HG02623 (cell line): ENCODE measurements at regions not wholly inside any gene's neighbourhood (a gene's known extent, or its start where the extent isn't known, plus 50 kb on each side); places are given as distances from the start of the nearest gene placed in this dataset.

Source experiments
- ATAC-seq: cut with Tn5 transposase; IDR thresholded peaks from one replicate; pipeline ENCODE4 v1.9.1; 2021; ENCODE audit warnings: moderate library complexity; ENCODE audit not compliant: unreplicated experiment

DNA sequence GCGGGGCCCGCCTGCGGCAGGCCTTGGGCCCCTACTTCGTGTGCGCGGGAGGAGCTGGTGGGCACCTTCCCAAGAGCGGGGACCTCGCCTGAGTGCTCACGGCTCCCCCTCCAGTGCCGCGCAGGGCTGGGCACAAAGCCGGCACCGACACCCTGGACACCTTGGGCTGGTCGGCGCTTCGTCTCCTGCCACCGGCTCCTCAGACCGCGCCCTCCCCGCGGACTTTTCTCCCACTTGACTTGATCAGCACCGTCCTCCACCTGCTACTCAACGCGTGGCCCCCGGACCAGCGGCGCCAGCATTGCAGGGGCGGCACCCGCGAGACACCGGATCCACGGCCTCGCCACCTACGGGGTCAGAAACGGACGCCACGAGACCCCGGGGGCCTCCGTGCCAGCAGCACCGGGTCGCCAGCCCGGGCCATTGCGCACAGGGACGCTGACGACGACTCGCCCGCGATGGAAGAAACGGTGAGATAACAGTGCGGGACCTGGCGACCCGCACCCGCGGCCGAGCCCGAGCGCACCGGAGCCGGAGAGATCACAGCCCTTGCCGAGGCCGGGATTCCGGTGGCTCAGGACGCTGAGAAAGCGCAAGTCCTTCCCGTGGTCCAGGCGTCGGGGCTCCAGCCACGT is 154.2 kb downstream of the DLL1 start:
- ATAC-seq, result no peak

GRCh38 chr6:170135821-170136471 is 154.9 kb downstream of the DLL1 start:
- ATAC-seq, result no peak

- no peak for ATAC-seq
These were observed 155.4 kb downstream of the DLL1 start for GRCh38 chr6:170135461-170135820.

DNA sequence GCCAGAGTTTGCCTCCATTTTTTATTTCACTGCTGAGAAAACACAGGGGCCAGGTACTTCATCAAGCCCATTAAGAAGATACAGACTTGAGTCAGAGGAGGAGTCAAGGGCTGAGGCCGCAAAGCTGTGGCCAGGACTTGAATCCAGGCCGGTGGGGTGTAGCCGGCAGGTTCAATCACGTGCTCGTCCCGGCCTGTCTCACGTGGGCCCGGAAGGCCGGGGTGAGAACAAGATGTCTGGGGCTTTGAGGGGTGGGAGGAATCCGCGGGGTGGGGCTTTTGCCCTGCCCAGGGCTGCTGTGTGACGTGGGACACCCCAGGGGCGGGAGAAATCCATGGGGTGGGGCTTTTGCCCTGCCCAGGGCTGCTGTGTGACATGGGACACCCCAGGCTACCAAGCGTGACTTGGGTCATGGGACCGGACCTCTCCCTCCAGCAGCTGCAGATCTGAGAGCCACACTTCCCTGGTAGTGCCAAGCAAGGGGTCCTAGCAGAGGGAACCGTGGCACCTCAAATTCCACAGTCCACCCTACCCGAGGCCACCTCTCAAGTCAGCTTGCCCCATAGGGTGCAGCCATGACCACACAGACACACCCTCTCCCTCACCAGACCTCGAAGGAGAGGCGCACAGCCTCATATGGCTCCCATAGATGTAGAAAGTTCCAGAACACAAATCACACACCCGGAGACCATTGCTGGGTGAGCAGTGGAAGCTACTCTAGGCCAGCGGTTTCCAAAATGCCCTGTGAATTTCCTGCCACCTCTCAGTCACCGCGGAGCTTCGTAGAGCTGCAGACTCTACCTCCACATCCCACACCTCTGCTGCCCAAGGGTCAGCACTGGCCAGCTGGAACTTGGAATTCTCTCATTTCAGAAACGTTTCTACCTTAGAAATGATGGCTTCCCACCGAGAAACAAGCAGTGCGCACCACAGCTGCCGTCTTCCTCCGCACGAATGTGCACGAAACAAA is 156.1 kb downstream of the DLL1 start:
- no peak for ATAC-seq

DNA sequence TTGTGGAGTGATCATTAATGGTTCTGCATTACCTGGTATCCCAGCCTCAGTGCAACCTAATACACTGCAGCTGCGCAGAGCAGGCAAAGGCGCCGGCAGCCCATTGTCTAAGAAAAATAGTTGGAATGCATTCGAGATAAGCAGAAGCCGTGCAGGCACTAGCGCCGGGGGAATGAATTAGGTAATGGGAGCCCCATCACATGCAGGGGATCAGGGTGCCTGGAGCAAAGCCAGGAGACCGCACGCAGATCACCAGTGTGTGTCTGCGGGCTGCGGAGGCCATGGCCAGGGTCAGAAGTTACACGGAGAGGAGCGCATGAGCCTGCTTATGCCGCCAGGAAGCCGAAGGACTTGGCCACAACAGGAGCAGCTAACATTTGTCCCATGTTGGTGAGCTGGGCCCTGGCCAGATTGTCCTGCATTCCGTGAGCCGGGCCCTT is 156.8 kb downstream of the DLL1 start:
- no peak for ATAC-seq

- ATAC-seq, result no peak
These were observed 158.3 kb downstream of the DLL1 start for GRCh38 chr6:170132561-170132991.

GRCh38 chr6:170132011-170132521 is 158.8 kb downstream of the DLL1 start:
- ATAC-seq, result no peak

GRCh38 chr6:170131351-170131750 is 159.5 kb downstream of the DLL1 start:
- ATAC-seq, result no peak

- ATAC-seq, result no peak
These were observed 160.1 kb downstream of the DLL1 start for GRCh38 chr6:170130771-170131241.

DNA sequence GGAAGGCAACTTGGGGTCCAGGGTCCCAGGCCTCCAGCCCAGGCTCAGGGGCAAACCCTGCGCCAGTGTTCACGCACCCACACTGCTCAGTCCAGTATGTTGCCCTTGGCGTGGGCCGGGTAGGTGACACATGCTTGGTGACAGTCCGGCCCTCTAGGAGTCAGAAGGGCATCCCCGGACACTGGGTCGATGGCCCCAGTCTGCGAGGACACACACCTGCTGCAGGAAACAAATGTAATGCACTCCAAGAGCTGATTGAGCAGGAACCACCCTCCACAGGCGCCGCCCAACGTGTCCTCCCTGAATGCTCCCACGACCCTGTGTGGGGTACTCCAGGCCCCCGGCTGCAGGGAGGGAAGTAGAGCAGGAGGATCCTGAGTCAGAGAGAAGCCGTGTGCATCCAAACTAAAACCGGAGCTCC is 160.7 kb downstream of the DLL1 start:
- no peak for ATAC-seq

DNA sequence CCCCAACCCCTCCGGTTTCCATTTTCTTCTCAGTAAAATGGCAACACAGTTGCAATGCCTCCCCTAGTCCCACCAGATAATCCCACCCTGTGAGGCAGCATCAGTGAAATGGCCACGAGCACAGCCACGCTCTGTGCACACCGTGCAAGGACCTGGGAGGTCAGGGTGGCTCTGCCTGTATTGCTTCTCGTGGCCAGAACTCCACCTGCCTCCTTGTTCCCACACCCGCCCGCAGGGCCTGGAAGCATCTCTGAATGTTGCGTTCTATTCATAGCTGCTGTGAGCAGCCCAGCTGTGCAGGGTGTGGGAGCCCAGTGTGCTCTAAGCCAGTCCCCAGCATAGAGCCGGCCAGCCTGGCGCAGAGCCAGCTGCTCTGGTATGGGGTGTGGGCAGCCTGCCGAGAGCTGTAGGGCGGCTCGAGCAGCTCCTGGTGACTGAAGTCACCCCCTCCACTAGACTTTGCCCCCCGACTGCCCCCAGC is 161.1 kb downstream of the DLL1 start:
- ATAC-seq, result no peak

DNA sequence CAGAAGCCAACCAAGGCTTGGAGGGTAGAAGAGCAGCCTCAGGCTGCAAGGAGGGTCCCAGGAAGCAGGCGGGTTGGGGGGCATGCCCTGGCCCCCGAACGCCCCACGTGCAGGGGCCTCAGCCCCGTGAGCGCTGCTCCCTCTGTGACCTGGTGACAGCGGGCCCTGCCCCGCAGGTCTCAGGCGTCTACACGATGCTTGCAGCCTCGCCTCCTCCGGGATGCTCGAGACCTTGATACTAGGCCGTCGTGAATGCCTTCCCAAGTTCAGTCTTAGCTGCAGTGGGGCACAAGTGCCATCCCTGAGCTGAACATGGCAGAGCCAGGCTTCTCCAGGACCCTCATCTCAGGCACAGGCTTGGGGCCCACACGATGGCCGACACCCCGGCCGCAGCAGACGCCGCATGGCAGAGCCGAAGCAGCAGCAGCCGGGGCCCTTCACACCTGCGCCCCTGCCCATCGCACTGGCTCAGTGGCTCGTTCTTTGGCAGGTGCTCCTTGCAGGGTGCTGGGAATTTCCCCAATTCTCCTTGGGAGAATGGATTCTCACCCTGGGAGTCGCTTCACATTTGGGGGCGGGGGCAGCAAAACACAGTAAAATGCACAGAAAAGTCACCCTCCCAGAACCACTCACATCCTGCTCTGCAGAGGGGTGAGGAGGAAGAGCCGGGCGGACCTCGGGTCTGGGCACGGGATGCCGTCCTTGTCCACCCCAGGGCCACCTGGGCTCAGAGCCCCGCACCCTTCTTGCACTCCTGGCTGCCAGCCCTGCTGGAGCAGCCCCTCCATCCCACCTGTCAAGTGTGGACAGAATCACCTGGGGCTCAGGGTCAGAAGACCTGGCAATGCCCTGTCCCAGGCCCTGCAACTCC is 161.8 kb downstream of the DLL1 start:
- ATAC-seq, result no peak

DNA sequence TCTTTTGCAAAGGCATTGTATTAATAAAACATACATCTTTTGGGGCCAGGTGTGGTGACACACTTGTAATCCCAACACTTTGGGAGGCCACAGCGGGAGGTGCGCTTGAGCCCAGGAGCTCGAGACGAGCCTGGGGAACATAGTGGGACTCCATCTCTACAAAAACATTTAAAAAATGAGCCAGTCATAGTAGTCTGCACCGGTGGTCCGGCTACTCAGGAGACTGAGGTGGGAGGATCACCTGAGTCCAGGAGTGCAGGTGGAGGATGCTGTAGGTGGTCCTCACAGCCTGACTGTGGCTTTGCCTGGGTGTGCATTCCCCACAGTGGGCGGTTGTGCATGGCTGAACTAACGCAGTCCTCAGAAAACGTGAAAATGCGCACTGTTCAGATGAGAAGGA is 162.5 kb downstream of the DLL1 start:
- no peak for ATAC-seq

- ATAC-seq, result no peak
These were observed 163.7 kb downstream of the DLL1 start for GRCh38 chr6:170127151-170127550.

DNA sequence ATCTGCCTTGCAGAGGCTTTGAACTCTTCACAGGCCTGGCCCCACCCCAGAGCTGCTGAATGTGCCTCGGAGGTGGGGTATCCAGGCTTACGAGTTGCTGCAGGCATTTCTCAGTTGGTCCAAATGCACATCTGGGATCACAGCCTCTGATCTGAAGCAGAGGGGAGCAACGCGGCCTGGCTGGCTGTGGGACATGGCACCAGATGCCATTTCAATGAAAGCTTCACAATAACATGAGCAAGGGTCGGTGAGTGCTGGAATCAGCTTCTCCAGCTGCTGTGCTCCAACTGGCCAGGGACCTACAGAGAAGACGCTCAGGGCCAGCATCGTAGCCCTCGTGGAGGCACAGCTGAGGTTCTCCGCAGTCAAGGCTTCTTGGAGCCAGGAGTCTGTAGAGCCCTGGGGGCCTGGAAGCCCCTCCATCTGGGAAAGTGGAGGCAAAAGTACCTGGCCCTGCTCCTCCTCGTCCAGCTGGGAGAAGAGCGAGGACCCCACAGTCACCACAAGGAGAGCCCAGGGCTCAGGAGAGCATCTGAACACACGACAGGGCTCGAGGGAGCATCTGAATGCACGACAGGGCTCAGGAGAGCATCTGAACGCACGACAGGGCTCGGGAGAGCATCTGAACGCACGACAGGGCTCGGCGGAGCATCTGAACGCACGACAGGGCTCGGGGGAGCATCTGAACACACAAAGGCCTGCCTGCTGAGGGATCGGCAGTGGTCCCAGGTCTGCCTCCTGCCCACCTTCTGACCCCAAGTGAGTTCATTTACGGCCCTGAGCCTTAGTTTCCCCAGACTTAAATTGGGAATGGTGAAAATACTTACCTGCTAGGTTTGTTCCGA is 165.2 kb downstream of the DLL1 start:
- ATAC-seq, result no peak

- no peak for ATAC-seq
These were observed 166.0 kb downstream of the DLL1 start for GRCh38 chr6:170124836-170125235.

DNA sequence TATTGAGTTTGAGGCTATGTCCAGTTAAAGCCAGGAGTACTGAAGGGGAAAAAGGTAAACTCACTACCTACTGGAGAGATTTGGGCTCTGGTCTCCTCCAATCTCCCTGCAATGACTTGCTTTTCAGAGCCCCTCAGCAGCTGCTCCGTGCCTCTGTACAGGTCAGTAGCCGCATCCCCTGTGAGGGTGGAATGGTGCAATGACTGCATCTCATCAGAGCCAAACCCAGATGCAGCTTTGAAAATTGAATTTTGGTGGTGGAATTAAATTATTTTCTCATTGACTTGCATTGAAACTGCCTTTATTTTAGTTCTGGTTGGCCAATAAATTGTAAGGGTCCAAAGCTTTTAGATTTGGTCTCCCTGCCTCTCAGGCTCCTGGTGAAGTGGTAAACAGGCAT is 166.7 kb downstream of the DLL1 start:
- no peak for ATAC-seq

- no peak for ATAC-seq
These were observed 168.2 kb downstream of the DLL1 start for GRCh38 chr6:170122651-170123050.
